HG02642 (cell line): ENCODE measurements at regions not wholly inside any gene's neighbourhood (a gene's known extent, or its start where the extent isn't known, plus 50 kb on each side); places are given as distances from the start of the nearest gene placed in this dataset.
"Not testable (repeated sequence)": the region's sequence is repeated elsewhere in the genome, so short reads cannot be mapped to it uniquely, and the experiment has no call there.

Experiments used
- ATAC-seq: cut with Tn5 transposase; IDR thresholded peaks from one replicate; pipeline ENCODE4 v1.9.1; 2021; ENCODE audit warnings: mild to moderate bottlenecking; ENCODE audit not compliant: unreplicated experiment, poor library complexity

DNA sequence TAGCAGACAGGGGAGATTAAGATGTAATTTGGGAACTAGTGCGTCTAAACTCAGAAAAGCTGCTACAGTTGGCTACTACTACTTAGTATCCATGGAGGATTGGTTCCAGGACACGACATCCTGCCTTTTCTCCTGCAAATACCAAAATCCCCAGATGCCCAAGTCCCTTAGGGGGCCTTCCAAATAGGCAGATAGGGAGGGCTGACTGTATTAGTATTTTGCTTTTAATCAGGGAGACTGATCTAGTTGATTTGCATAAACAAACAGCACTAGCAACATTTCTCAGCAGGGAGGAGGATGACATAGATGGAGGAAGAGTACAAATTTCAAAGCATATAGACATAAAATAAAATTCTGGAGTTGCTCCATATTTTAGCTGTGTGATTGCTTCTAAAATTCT is 621.6 kb upstream of the GOT2 start:
- ATAC-seq: no peak

GRCh38 chr16:59351305-59351903 is 617.3 kb upstream of the GOT2 start:
- ATAC-seq: no peak

DNA sequence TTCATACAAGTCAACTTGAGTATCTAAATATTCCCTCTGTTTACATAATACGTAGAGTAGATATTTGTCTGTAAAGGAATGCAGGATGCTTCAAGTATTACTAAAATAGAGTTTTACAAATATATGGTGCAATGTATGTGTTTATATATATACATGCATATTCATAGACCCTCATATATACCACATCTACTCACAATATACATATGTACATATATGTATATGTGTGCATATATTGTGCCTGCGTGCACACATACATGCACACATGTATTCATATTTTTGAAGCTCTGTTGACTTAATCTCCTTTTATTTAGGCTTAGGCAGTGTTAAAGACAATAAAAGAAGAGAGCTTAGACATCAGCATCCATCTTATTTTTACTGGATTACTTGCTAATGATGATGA is 616.6 kb upstream of the GOT2 start:
- no peak for ATAC-seq

DNA sequence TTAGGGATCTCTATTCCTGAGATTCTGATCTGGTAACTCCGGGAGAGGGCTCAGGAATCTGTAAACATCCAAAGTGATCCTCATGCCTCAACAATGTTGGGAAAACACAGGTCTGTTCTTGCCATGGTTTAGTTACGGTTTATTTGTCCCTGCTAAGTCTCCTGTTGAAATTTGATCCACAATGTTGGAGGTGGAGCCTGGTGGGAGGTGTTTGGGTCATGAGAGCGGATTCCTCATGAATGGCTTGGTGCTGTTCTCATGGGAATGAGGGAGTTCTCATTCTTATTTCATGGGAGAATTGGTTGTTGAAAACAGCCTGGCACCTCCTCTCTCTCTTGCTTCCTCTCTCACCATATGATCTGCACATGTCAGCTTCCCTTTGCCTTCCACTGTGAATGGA is 608.6 kb upstream of the GOT2 start:
- ATAC-seq: no peak

- no peak for ATAC-seq
These were observed 607.3 kb upstream of the GOT2 start for GRCh38 chr16:59341368-59341767.

GRCh38 chr16:59339871-59340270 is 605.8 kb upstream of the GOT2 start:
- ATAC-seq: no peak

- no peak for ATAC-seq
These were observed 602.1 kb upstream of the GOT2 start for GRCh38 chr16:59336136-59336695.

GRCh38 chr16:59331708-59332107 is 597.6 kb upstream of the GOT2 start:
- not testable (repeated sequence) for ATAC-seq

- ATAC-seq: no peak
These were observed 596.0 kb upstream of the GOT2 start for GRCh38 chr16:59330019-59330670.

DNA sequence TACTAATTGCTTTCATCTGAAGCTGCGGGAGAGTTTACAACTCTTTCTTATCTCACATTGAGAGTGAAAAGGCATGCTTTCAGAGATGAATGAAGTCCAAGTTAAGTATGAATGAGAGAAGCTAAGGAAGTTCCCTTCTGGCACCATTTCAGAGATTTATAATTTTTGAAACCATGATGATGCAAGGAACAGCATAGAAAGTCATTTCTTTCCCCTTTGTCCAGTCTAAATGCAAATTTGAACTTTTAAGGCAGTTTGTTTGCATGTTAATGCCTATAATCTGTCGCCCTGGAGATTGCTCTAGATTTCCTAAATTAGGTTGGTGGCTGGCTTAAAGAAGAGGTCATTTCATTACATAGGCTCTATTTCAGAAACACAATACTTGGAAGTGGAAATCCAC is 594.8 kb upstream of the GOT2 start:
- no peak for ATAC-seq

GRCh38 chr16:59327894-59328293 is 593.8 kb upstream of the GOT2 start:
- no peak for ATAC-seq

GRCh38 chr16:59326955-59327354 is 592.8 kb upstream of the GOT2 start:
- ATAC-seq: no peak

DNA sequence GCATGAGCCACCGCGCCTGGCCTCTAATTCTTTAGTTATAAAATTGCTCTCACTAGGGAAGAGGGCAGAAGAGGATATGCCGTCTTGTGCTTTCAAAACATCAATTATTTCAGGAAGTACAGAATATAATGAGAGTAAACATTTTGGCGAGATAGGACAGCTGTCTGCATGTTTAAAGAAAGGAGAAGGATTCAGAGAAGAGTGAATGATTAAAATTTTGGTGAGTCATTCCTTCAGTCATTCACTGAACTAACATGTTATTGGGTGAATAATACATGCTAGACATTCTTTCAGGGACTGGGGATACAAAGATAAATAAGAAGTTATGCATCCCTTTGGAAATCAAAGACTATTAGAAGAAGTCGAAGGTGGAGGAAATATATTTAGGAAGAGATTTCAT is 590.3 kb upstream of the GOT2 start:
- ATAC-seq: no peak

- no peak for ATAC-seq
These were observed 586.5 kb upstream of the GOT2 start for GRCh38 chr16:59320657-59321056.

DNA sequence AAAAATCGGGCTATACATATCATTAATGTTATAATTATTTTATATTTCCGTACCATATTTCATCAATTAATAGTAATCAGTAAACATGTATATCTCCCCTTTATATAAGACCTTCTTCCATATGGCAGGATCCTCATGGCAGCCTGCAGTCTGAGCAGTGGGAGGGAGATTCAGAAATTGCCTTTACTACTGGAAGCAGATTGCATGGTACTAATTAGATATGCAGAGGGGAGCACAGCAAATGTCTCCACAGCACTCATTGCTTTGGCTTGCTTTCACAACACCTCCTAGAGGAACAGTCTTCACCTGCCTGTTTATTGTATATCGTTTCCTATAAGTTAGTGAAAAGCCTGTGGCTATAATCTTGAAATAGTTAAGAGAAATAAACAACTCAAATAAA is 585.8 kb upstream of the GOT2 start:
- ATAC-seq: no peak

DNA sequence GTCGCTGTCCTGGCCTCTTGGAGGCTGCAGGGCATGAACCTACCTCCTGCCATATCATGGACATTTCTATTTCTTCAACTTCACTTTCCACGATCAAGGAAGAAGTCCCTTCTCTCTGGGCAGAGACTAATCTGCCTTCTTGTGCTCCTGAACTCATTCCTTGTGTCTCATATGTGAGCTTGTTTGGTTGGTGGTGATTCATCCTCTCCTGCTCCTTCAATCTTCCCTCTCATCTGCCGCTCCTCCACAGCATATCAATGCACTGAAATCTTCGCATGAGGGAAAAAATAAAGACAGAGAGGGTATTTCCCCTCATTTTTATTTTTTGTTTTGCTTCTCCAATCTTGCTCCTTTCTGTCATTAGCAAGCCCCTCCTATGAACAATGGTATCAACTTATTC is 571.7 kb upstream of the GOT2 start:
- ATAC-seq: no peak

GRCh38 chr16:59296888-59297287 is 562.8 kb upstream of the GOT2 start:
- ATAC-seq: no peak

DNA sequence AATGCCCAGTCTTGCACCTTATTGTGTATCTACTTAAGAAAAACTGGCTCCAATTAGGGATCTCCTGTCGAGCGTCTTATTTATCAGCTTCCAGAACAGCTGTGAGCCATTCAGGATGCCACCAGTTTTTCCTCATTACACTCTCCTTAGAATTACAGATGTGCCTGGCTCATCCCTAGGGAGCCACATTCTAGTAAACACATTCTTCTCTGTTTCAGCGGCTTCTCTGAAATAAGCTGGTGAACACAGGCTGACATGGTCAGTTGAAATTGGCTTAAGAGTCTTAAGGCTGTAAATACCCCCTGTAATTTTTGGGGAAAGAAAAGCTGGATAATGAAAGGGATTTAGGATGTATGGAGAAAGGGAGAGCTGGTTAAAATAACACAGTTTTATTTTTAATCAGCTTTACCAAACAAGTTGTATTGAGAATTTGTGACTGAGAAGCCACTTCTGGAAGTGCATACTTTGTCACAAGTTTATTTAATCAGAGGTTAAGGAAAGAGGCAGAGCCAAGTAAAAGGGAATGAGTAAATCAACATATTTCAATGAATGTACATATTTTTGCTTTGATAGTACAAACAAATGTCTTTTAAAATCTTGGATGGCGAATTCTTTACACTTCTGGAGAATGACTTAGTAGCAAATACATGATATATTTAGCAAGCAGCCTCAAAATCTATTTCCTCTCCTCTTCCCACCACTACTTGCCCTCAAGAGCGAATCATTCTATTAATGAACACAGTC is 562.0 kb upstream of the GOT2 start:
- no peak for ATAC-seq

DNA sequence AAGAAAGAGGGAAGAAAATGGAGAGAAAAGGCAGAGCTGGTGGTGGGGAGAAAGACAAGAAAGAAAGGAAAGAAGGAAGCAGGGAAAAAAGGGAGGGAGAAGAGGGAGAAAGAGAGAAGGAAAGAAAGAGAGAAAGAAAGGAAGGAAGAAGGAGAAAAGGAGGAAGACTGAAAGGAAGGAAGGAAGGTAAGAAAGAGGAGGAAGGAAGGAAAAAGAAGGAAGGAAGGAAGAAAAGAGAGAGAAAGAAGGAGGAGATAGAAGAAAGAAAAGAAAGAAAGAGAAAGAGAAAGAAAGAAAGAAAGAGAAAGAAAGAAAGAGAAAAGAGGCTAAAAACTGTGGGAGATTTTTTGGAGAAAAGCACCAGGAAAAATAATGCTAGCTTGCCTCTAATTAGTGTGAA is 561.4 kb upstream of the GOT2 start:
- no peak for ATAC-seq

GRCh38 chr16:59290718-59291117 is 556.6 kb upstream of the GOT2 start:
- no peak for ATAC-seq

GRCh38 chr16:59289151-59289550 is 555.0 kb upstream of the GOT2 start:
- no peak for ATAC-seq
